Keratinocyte (primary cell): ENCODE measurements at regions not wholly inside any gene's neighbourhood (a gene's known extent, or its start where the extent isn't known, plus 50 kb on each side); places are given as distances from the start of the nearest gene placed in this dataset.

Source experiments
- EZH2 ChIP-seq: IDR thresholded peaks from one replicate; pipeline ENCODE4 v1.6.1; 2012; ENCODE audit warnings: inconsistent platforms, mild to moderate bottlenecking, low read length, moderate library complexity
- TF ChIP-seq, protein P1 (sequence below), 3 experiments: IDR thresholded peaks in 1 of 3; conservative IDR thresholded peaks in 1 of 3; optimal IDR thresholded peaks in 1 of 3; 2 replicates in 2 of 3; 3 replicates in 1 of 3; pipeline versions ENCODE3 to v1.5.1; 2011; ENCODE audit warnings: low read length in 3 of 3, mild to moderate bottlenecking in 3 of 3, moderate library complexity in 2 of 3, control low read depth in 1 of 3, inconsistent platforms in 1 of 3; ENCODE audit not compliant: insufficient read depth in 2 of 3; ENCODE audit errors: extremely low read depth in 1 of 3

DNA sequence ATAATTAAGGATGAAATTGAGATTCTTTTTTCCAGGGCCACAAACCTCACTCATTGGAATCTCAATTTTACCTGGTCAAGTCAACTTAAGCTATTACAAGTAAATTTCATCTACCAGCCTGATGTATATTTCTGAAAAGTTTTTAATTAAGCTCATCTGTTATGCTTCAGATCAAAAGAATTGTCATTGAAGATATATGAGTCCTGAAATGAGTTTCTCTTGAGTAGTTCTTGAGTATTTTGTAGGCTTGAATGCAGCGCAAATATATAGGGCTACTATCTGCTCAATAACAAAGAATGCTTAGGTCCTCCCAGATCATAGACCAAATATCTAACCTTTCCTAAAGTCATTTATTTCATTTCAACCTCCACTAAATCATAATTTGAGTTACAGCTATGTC lies 482.2 kb upstream of the ST8SIA4 start:
- TF ChIP-seq, protein P1, sequence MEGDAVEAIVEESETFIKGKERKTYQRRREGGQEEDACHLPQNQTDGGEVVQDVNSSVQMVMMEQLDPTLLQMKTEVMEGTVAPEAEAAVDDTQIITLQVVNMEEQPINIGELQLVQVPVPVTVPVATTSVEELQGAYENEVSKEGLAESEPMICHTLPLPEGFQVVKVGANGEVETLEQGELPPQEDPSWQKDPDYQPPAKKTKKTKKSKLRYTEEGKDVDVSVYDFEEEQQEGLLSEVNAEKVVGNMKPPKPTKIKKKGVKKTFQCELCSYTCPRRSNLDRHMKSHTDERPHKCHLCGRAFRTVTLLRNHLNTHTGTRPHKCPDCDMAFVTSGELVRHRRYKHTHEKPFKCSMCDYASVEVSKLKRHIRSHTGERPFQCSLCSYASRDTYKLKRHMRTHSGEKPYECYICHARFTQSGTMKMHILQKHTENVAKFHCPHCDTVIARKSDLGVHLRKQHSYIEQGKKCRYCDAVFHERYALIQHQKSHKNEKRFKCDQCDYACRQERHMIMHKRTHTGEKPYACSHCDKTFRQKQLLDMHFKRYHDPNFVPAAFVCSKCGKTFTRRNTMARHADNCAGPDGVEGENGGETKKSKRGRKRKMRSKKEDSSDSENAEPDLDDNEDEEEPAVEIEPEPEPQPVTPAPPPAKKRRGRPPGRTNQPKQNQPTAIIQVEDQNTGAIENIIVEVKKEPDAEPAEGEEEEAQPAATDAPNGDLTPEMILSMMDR (optimal IDR thresholded peaks at IDR 0.05 in 1 of 3, IDR thresholded peaks at IDR 0.05 in 1 of 3, conservative IDR thresholded peaks at IDR 0.05 in 1 of 3; ENCODE audit: extremely low read depth in 1 of 3, insufficient read depth in 2 of 3, low read length in 3 of 3) = no peak
- TF ChIP-seq EZH2 = no peak
